Mesenchymal stem cell (in vitro differentiated cells and primary cell): ENCODE measurements at regions not wholly inside any gene's neighbourhood (a gene's known extent, or its start where the extent isn't known, plus 50 kb on each side); places are given as distances from the start of the nearest gene placed in this dataset.

ENCODE experiments used
- DNase-seq: peaks from one replicate; pipeline ENCODE4 v3.0.0-alpha.2; 2013
- H2AFZ ChIP-seq: one replicate; pipeline ENCODE4 v1.6.1; 2013; ENCODE audit warnings: low read depth, mild to moderate bottlenecking, control low read depth, inconsistent platforms, low read length, moderate library complexity
- H2AK5ac ChIP-seq: 2 replicates; pipeline ENCODE4 v1.6.1; 2013; ENCODE audit warnings: low read length, moderate library complexity, mild to moderate bottlenecking, inconsistent platforms; ENCODE audit not compliant: severe bottlenecking
- H2BK120ac ChIP-seq: one replicate; pipeline ENCODE4 v1.6.1; 2013; ENCODE audit warnings: low read depth, mild to moderate bottlenecking, inconsistent platforms, low read length, moderate library complexity
- H2BK12ac ChIP-seq, 2 experiments: one replicate each; pipeline ENCODE4 v1.6.1; 2013; ENCODE audit warnings: inconsistent platforms in 2 of 2, low read length in 2 of 2, mild to moderate bottlenecking in 2 of 2, moderate library complexity in 2 of 2, control low read depth in 1 of 2
- H2BK15ac ChIP-seq: one replicate; pipeline ENCODE4 v1.6.1; 2013; ENCODE audit warnings: mild to moderate bottlenecking, low read depth, inconsistent platforms; ENCODE audit not compliant: poor library complexity, severe bottlenecking
- H2BK5ac ChIP-seq: 2 replicates; pipeline ENCODE4 v1.6.1; 2013; ENCODE audit warnings: low read depth, mild to moderate bottlenecking, low read length, control low read depth, inconsistent platforms; ENCODE audit not compliant: poor library complexity, severe bottlenecking
- H3K14ac ChIP-seq, 2 experiments: one replicate each; pipeline ENCODE4 v1.6.1; 2013; ENCODE audit warnings: inconsistent platforms in 2 of 2, low read length in 2 of 2, control low read depth in 1 of 2, mild to moderate bottlenecking in 1 of 2, moderate library complexity in 1 of 2
- H3K18ac ChIP-seq, 2 experiments: one replicate each; pipeline ENCODE4 v1.6.1; 2013; ENCODE audit warnings: inconsistent platforms in 2 of 2, low read length in 2 of 2, control low read depth in 1 of 2, low read depth in 1 of 2, mild to moderate bottlenecking in 1 of 2
- H3K23ac ChIP-seq, 2 experiments: one replicate each; pipeline ENCODE4 v1.6.1; 2013; ENCODE audit warnings: inconsistent platforms in 2 of 2, low read length in 2 of 2, mild to moderate bottlenecking in 2 of 2, moderate library complexity in 2 of 2, control low read depth in 1 of 2
- H3K27ac ChIP-seq: 2 replicates; pipeline ENCODE4 v1.5.1; 2013; ENCODE audit warnings: mild to moderate bottlenecking, moderate library complexity, low read length, control low read depth, inconsistent platforms; ENCODE audit not compliant: poor library complexity, severe bottlenecking
- H3K27me3 ChIP-seq, 2 experiments: 2 replicates each; pipeline versions ENCODE4 v1.6.1 to v1.7.0; 2013; ENCODE audit warnings: low read length in 2 of 2, mild to moderate bottlenecking in 2 of 2, moderate library complexity in 2 of 2, control low read depth in 1 of 2, inconsistent platforms in 1 of 2; ENCODE audit not compliant: control insufficient read depth in 1 of 2, insufficient read depth in 1 of 2
- H3K36me3 ChIP-seq, 2 experiments: 2 replicates each; pipeline versions ENCODE4 v1.6.1 to v1.7.0; 2013; ENCODE audit warnings: low read length in 2 of 2, control low read depth in 1 of 2, inconsistent platforms in 1 of 2, low read depth in 1 of 2, mild to moderate bottlenecking in 1 of 2; ENCODE audit not compliant: insufficient read depth in 2 of 2, control insufficient read depth in 1 of 2
- H3K4ac ChIP-seq, 2 experiments: one replicate each; pipeline ENCODE4 v1.6.1; 2013; ENCODE audit warnings: inconsistent platforms in 2 of 2, low read length in 2 of 2, mild to moderate bottlenecking in 2 of 2, moderate library complexity in 2 of 2, control low read depth in 1 of 2, low read depth in 1 of 2
- H3K4me1 ChIP-seq: 2 replicates; pipeline ENCODE4 v1.6.1; 2013; ENCODE audit warnings: low read depth, low read length, control low read depth; ENCODE audit not compliant: control insufficient read depth, insufficient read depth
- H3K4me2 ChIP-seq: 2 replicates; pipeline ENCODE4 v1.6.1; 2013; ENCODE audit warnings: low read length, mild to moderate bottlenecking, inconsistent platforms; ENCODE audit not compliant: poor library complexity, severe bottlenecking
- H3K4me3 ChIP-seq, 2 experiments: 2 replicates each; pipeline versions ENCODE4 v1.5.1 to v1.7.0; 2013; ENCODE audit warnings: low read length in 2 of 2, mild to moderate bottlenecking in 2 of 2, control low read depth in 1 of 2, low read depth in 1 of 2; ENCODE audit not compliant: insufficient read depth in 1 of 2
- H3K79me1 ChIP-seq: replicated peaks from 2 replicates; pipeline ENCODE4 v1.6.1; 2013; ENCODE audit warnings: mild to moderate bottlenecking, control low read depth, low read length, inconsistent platforms; ENCODE audit not compliant: poor library complexity, severe bottlenecking
- H3K9ac ChIP-seq: 2 replicates; pipeline ENCODE4 v1.7.0; 2013; ENCODE audit warnings: mild to moderate bottlenecking, low read length, moderate library complexity
- H3K9me3 ChIP-seq: 2 replicates; pipeline ENCODE4 v1.7.0; 2013; ENCODE audit warnings: mild to moderate bottlenecking, low read length; ENCODE audit not compliant: control insufficient read depth
- H4K8ac ChIP-seq: one replicate; pipeline ENCODE4 v1.6.1; 2013; ENCODE audit warnings: inconsistent platforms, mild to moderate bottlenecking, low read length, moderate library complexity
- H4K91ac ChIP-seq: one replicate; pipeline ENCODE4 v1.6.1; 2013; ENCODE audit warnings: mild to moderate bottlenecking, low read length, inconsistent platforms
- WGBS: methylation state at CpG from one replicate; pipeline ENCODE4 v1.1.7; 2013; ENCODE audit warnings: mixed read lengths; 5-methylcytosine and 5-hydroxymethylcytosine counted together

- no peak overlapping the region for H3K4ac ChIP-seq
- no peak overlapping the region for H2AK5ac ChIP-seq
- H4K8ac ChIP-seq = no peak overlapping the region
- H2BK12ac ChIP-seq = no peak overlapping the region
- H3K18ac ChIP-seq = no peak overlapping the region
- H3K79me1 ChIP-seq = no peaks in the 10 kb centered on the region
- no peak overlapping the region for H3K27ac ChIP-seq
- no peaks in the 10 kb centered on the region for H3K27me3 ChIP-seq
- 55% methylated on average over 2 of the region's 3 CpGs for WGBS
- no peaks in the 10 kb centered on the region for H3K4me1 ChIP-seq
- no peak for DNase-seq
- H3K9me3 ChIP-seq = no peaks in the 10 kb centered on the region
- no peak overlapping the region for H3K4me3 ChIP-seq
- H2AFZ ChIP-seq = no peak overlapping the region
- H2BK15ac ChIP-seq = no peak overlapping the region
- no peak overlapping the region for H3K23ac ChIP-seq
- no peaks in the 10 kb centered on the region for H3K36me3 ChIP-seq
- H3K9ac ChIP-seq = no peak overlapping the region
- no peak overlapping the region for H2BK5ac ChIP-seq
- H4K91ac ChIP-seq = no peak overlapping the region
- no peak overlapping the region for H3K4me2 ChIP-seq
- no peak overlapping the region for H3K14ac ChIP-seq
- no peak overlapping the region for H2BK120ac ChIP-seq
These were observed 424.4 kb upstream of the RGPD4 start for GRCh38 chr2:107402330-107402729.

GRCh38 chr2:107405261-107405660, 421.4 kb upstream of the RGPD4 start:
- Histone ChIP-seq H2AK5ac (no peak overlapping the region), H3K27me3 (no peaks in the 10 kb centered on the region), H3K9me3 (no peaks in the 10 kb centered on the region), H3K4me3 (no peak overlapping the region), H4K8ac (no peak overlapping the region), H2BK12ac (no peak overlapping the region), H3K36me3 (no peaks in the 10 kb centered on the region), H2BK15ac (no peak overlapping the region), H3K23ac (no peak overlapping the region), H2BK5ac (no peak overlapping the region), H3K4me2 (no peak overlapping the region), H3K14ac (no peak overlapping the region), H2AFZ (no peak overlapping the region), H3K4ac (no peak overlapping the region), H2BK120ac (no peak overlapping the region), H3K9ac (no peak overlapping the region), H4K91ac (no peak overlapping the region), H3K4me1 (no peaks in the 10 kb centered on the region), H3K27ac (no peak overlapping the region), H3K18ac (no peak overlapping the region), H3K79me1 (no peaks in the 10 kb centered on the region)
- 86% methylated on average over 1 of the region's 2 CpGs for WGBS
- DNase-seq = no peak

- Histone ChIP-seq H2BK5ac (no peak overlapping the region), H2BK12ac (no peak overlapping the region), H4K8ac (no peak overlapping the region), H2BK15ac (no peak overlapping the region), H4K91ac (no peak overlapping the region), H3K4me2 (no peak overlapping the region), H2AK5ac (no peak overlapping the region), H3K4me1 (no peaks in the 10 kb centered on the region), H3K9ac (no peak overlapping the region), H3K4me3 (no peak overlapping the region), H3K79me1 (no peaks in the 10 kb centered on the region), H3K14ac (no peak overlapping the region), H2BK120ac (no peak overlapping the region), H3K9me3 (no peaks in the 10 kb centered on the region), H3K4ac (no peak overlapping the region), H2AFZ (no peak overlapping the region), H3K36me3 (no peaks in the 10 kb centered on the region), H3K27ac (no peak overlapping the region), H3K27me3 (no peaks in the 10 kb centered on the region), H3K18ac (no peak overlapping the region), H3K23ac (no peak overlapping the region)
- no peak for DNase-seq
- WGBS = 72% methylated on average over 2 of the region's 3 CpGs
These were observed 419.7 kb upstream of the RGPD4 start for GRCh38 chr2:107407017-107407416.

GRCh38 chr2:107407974-107408373, 418.7 kb upstream of the RGPD4 start:
- Histone ChIP-seq H3K36me3 (no peaks in the 10 kb centered on the region), H4K8ac (no peak overlapping the region), H2BK120ac (no peak overlapping the region), H2BK12ac (no peak overlapping the region), H4K91ac (no peak overlapping the region), H3K4me1 (no peaks in the 10 kb centered on the region), H3K4me2 (no peak overlapping the region), H3K27ac (no peak overlapping the region), H2AFZ (no peak overlapping the region), H3K27me3 (no peaks in the 10 kb centered on the region), H3K14ac (no peak overlapping the region), H3K9me3 (no peaks in the 10 kb centered on the region), H2AK5ac (no peak overlapping the region), H3K4me3 (no peak overlapping the region), H3K4ac (no peak overlapping the region), H3K79me1 (no peaks in the 10 kb centered on the region), H2BK5ac (no peak overlapping the region), H3K23ac (no peak overlapping the region), H3K9ac (no peak overlapping the region), H3K18ac (no peak overlapping the region), H2BK15ac (no peak overlapping the region)
- WGBS = 93% methylated on average over 2 of the region's 2 CpGs
- DNase-seq = no peak
